HG03135 (cell line): ENCODE measurements at regions not wholly inside any gene's neighbourhood (a gene's known extent, or its start where the extent isn't known, plus 50 kb on each side); places are given as distances from the start of the nearest gene placed in this dataset.

Source experiments
- ATAC-seq: cut with Tn5 transposase; IDR thresholded peaks from one replicate; pipeline ENCODE4 v1.9.1; 2021; ENCODE audit warnings: mild to moderate bottlenecking, moderate library complexity; ENCODE audit not compliant: unreplicated experiment

GRCh38 chr5:175765858-175766257 lies 105.5 kb upstream of the CPLX2 start:
- ATAC-seq = no peak

GRCh38 chr5:175766963-175767362 lies 104.4 kb upstream of the CPLX2 start:
- no peak for ATAC-seq

- no peak for ATAC-seq
Measured at GRCh38 chr5:175772747-175773533, 98.4 kb upstream of the CPLX2 start.

GRCh38 chr5:175773534-175774070 lies 97.8 kb upstream of the CPLX2 start:
- no peak for ATAC-seq

GRCh38 chr5:175775416-175775815 lies 96.0 kb upstream of the CPLX2 start:
- no peak for ATAC-seq

GRCh38 chr5:175778951-175779503 lies 92.4 kb upstream of the CPLX2 start:
- no peak for ATAC-seq

- no peak for ATAC-seq
Measured at GRCh38 chr5:175783739-175784138, 87.6 kb upstream of the CPLX2 start.

- ATAC-seq = no peak
Measured at GRCh38 chr5:175784230-175784629, 87.1 kb upstream of the CPLX2 start.

- ATAC-seq = no peak
Measured at GRCh38 chr5:175785681-175786080, 85.7 kb upstream of the CPLX2 start.

- ATAC-seq = no peak
Measured at GRCh38 chr5:175788155-175788787, 83.1 kb upstream of the CPLX2 start.

GRCh38 chr5:175789670-175790069 lies 81.7 kb upstream of the CPLX2 start:
- no peak for ATAC-seq

- no peak for ATAC-seq
Measured at GRCh38 chr5:175790796-175791195, 80.6 kb upstream of the CPLX2 start.

GRCh38 chr5:175795959-175796358 lies 75.4 kb upstream of the CPLX2 start:
- ATAC-seq = no peak

- ATAC-seq = peak; percentile 85
Measured at GRCh38 chr5:175796536-175797499, 74.6 kb upstream of the CPLX2 start.

GRCh38 chr5:175797521-175798038 lies 73.8 kb upstream of the CPLX2 start:
- no peak for ATAC-seq

- no peak for ATAC-seq
Measured at GRCh38 chr5:175798626-175799025, 72.8 kb upstream of the CPLX2 start.

- no peak for ATAC-seq
Measured at GRCh38 chr5:175800656-175801081, 70.7 kb upstream of the CPLX2 start.

- ATAC-seq = no peak
Measured at GRCh38 chr5:175802361-175802760, 69.0 kb upstream of the CPLX2 start.

- ATAC-seq = no peak
Measured at GRCh38 chr5:175803254-175803653, 68.1 kb upstream of the CPLX2 start.

- ATAC-seq = no peak
Measured at GRCh38 chr5:175803736-175804454, 67.5 kb upstream of the CPLX2 start.
